H9 (cell line): ENCODE measurements at regions not wholly inside any gene's neighbourhood (a gene's known extent, or its start where the extent isn't known, plus 50 kb on each side); places are given as distances from the start of the nearest gene placed in this dataset.

ENCODE experiments used
- DNase-seq: peaks from one replicate; pipeline ENCODE4 v3.0.0-alpha.2; 2017
- H2AFZ ChIP-seq: one replicate; pipeline ENCODE4 v1.6.1; 2013; ENCODE audit warnings: mild to moderate bottlenecking, low read length, control low read depth, moderate library complexity
- H2AK5ac ChIP-seq: 2 replicates; pipeline ENCODE4 v1.6.1; 2013; ENCODE audit warnings: low read length, control low read depth, mixed read lengths; ENCODE audit not compliant: insufficient read length
- H2BK120ac ChIP-seq: one replicate; pipeline ENCODE4 v1.6.1; 2013; ENCODE audit warnings: low read depth, mild to moderate bottlenecking, low read length, control low read depth, inconsistent platforms; ENCODE audit not compliant: poor library complexity, severe bottlenecking
- H2BK12ac ChIP-seq: 2 replicates; pipeline ENCODE4 v1.6.1; 2013; ENCODE audit warnings: low read length, control low read depth, mixed read lengths, low read depth; ENCODE audit not compliant: insufficient read length
- H2BK15ac ChIP-seq: 2 replicates; pipeline ENCODE4 v1.6.1; 2013; ENCODE audit warnings: low read depth, low read length, control low read depth
- H2BK20ac ChIP-seq: one replicate; pipeline ENCODE4 v1.6.1; 2013; ENCODE audit warnings: low read depth, mild to moderate bottlenecking, low read length, control low read depth, inconsistent platforms; ENCODE audit not compliant: poor library complexity, severe bottlenecking
- H2BK5ac ChIP-seq: 2 replicates; pipeline ENCODE4 v1.6.1; 2013; ENCODE audit warnings: low read length, control low read depth, mixed read lengths; ENCODE audit not compliant: insufficient read length
- H3K14ac ChIP-seq: 2 replicates; pipeline ENCODE4 v1.6.1; 2013; ENCODE audit warnings: low read length, control low read depth; ENCODE audit not compliant: insufficient read depth
- H3K18ac ChIP-seq: 2 replicates; pipeline ENCODE4 v1.6.1; 2013; ENCODE audit warnings: low read depth, mild to moderate bottlenecking, mixed read lengths, low read length, control low read depth; ENCODE audit not compliant: insufficient read length
- H3K23ac ChIP-seq: 2 replicates; pipeline ENCODE4 v1.6.1; 2013; ENCODE audit warnings: low read length, control low read depth, mixed read lengths, low read depth; ENCODE audit not compliant: insufficient read length
- H3K23me2 ChIP-seq: 2 replicates; pipeline ENCODE4 v1.6.1; 2013; ENCODE audit warnings: low read depth, mild to moderate bottlenecking, mixed read lengths, low read length, control low read depth; ENCODE audit not compliant: insufficient read length, poor library complexity, severe bottlenecking
- H3K27ac ChIP-seq: 2 replicates; pipeline ENCODE4 v1.5.1; 2013; ENCODE audit warnings: low read length, control low read depth, mixed read lengths, low read depth; ENCODE audit not compliant: insufficient read length
- H3K27me3 ChIP-seq: 2 replicates; pipeline ENCODE4 v1.6.1; 2013; ENCODE audit warnings: low read length, control low read depth, inconsistent platforms; ENCODE audit not compliant: insufficient read depth
- H3K4ac ChIP-seq: 2 replicates; pipeline ENCODE4 v1.6.1; 2013; ENCODE audit warnings: low read depth, mild to moderate bottlenecking, control low read depth, inconsistent platforms, low read length, moderate library complexity
- H3K4me1 ChIP-seq: 2 replicates; pipeline ENCODE4 v1.6.1; 2013; ENCODE audit warnings: low read length, control low read depth, inconsistent platforms; ENCODE audit not compliant: insufficient read depth
- H3K4me2 ChIP-seq: 2 replicates; pipeline ENCODE4 v1.6.1; 2013; ENCODE audit warnings: low read length, control low read depth, mixed read lengths; ENCODE audit not compliant: insufficient read length, insufficient read depth
- H3K56ac ChIP-seq: 2 replicates; pipeline ENCODE4 v1.6.1; 2013; ENCODE audit warnings: low read depth, mild to moderate bottlenecking, mixed read lengths, low read length, control low read depth; ENCODE audit not compliant: insufficient read length
- H3K79me1 ChIP-seq: 2 replicates; pipeline ENCODE4 v1.6.1; 2013; ENCODE audit warnings: low read depth, mild to moderate bottlenecking, moderate library complexity, low read length, control low read depth, inconsistent platforms; ENCODE audit not compliant: insufficient read depth, poor library complexity, severe bottlenecking
- H3K79me2 ChIP-seq: 2 replicates; pipeline ENCODE4 v1.6.1; 2013; ENCODE audit warnings: low read length, control low read depth, inconsistent platforms; ENCODE audit not compliant: insufficient read depth
- H3K9ac ChIP-seq: 2 replicates; pipeline ENCODE4 v1.6.1; 2013; ENCODE audit warnings: low read length, control low read depth, mixed read lengths; ENCODE audit not compliant: insufficient read length; ENCODE audit errors: extremely low read depth
- H3K9me3 ChIP-seq: one replicate; pipeline ENCODE4 v1.6.1; 2013; ENCODE audit warnings: low read depth, low read length, inconsistent platforms; ENCODE audit not compliant: control insufficient read depth
- H3T11ph ChIP-seq: one replicate; pipeline ENCODE4 v1.6.1; 2013; ENCODE audit warnings: mild to moderate bottlenecking, low read length, control low read depth, inconsistent platforms
- H4K20me1 ChIP-seq: one replicate; pipeline ENCODE4 v1.6.1; 2013; ENCODE audit not compliant: control insufficient read depth, insufficient read length, insufficient read depth
- H4K5ac ChIP-seq: 2 replicates; pipeline ENCODE4 v1.6.1; 2013; ENCODE audit warnings: low read depth, mild to moderate bottlenecking, mixed read lengths, low read length, control low read depth; ENCODE audit not compliant: insufficient read length
- H4K8ac ChIP-seq: replicated peaks from 2 replicates; pipeline ENCODE4 v1.6.1; 2013; ENCODE audit warnings: low read length, control low read depth, mixed read lengths, low read depth; ENCODE audit not compliant: insufficient read length
- H4K91ac ChIP-seq: 2 replicates; pipeline ENCODE4 v1.6.1; 2013; ENCODE audit warnings: low read depth, mild to moderate bottlenecking, moderate library complexity, mixed read lengths, low read length, control low read depth; ENCODE audit not compliant: insufficient read length
- H3K27ac Mint-ChIP-seq, 3 experiments: 2 replicates in 2 of 3; 3 replicates in 1 of 3; pipeline ENCODE4 v1.8.0; 2020 to 2021; ENCODE audit warnings: mixed read lengths in 3 of 3, mild to moderate bottlenecking in 1 of 3, moderate library complexity in 1 of 3
- H3K27me3 Mint-ChIP-seq: 2 replicates; pipeline ENCODE4 v1.8.0; 2021; ENCODE audit warnings: low read depth, mild to moderate bottlenecking, moderate library complexity, mixed read lengths
- H3K36me3 Mint-ChIP-seq, 3 experiments: 2 replicates in 2 of 3; 3 replicates in 1 of 3; pipeline ENCODE4 v1.8.0; 2020 to 2021; ENCODE audit warnings: low read depth in 3 of 3, mixed read lengths in 3 of 3; ENCODE audit not compliant: insufficient read depth in 1 of 3
- H3K4me1 Mint-ChIP-seq, 2 experiments: 2 replicates each; pipeline ENCODE4 v1.8.0; 2020; ENCODE audit warnings: mixed read lengths in 2 of 2
- H3K4me3 Mint-ChIP-seq, 2 experiments: 2 replicates in 1 of 2; 3 replicates in 1 of 2; pipeline ENCODE4 v1.8.0; 2020 to 2021; ENCODE audit warnings: mild to moderate bottlenecking in 2 of 2, mixed read lengths in 2 of 2, moderate library complexity in 1 of 2
- H3K9me3 Mint-ChIP-seq, 2 experiments: 2 replicates in 1 of 2; 3 replicates in 1 of 2; pipeline ENCODE4 v1.8.0; 2020; ENCODE audit warnings: mild to moderate bottlenecking in 2 of 2, mixed read lengths in 2 of 2, moderate library complexity in 1 of 2
- CTCF ChIP-seq: fragments of 200-600 bp; sonication (generic); conservative IDR thresholded peaks from 3 replicates; pipeline ENCODE4 v1.8.0; 2021; ENCODE audit warnings: antibody characterized with exemption, mild to moderate bottlenecking
- WGBS: extraction: QIAGEN DNeasy Blood & Tissue Kit; methylation state at CpG from one replicate; pipeline ENCODE4 v1.1.7; 2013; ENCODE audit warnings: missing lambda C conversion rate, low lambda C conversion rate, mixed read lengths; ENCODE audit not compliant: insufficient read length; ENCODE audit errors: extremely low coverage; 5-methylcytosine and 5-hydroxymethylcytosine counted together

GRCh38 chr4:111187108-111187507, 564.2 kb upstream of the PITX2 start:
- Histone ChIP-seq H3K9ac (no peak overlapping the region), H3T11ph (no peak overlapping the region), H3K79me2 (no peaks in the 10 kb centered on the region), H3K4ac (no peak overlapping the region), H4K8ac (no peak overlapping the region), H3K4me1 (no peaks in the 10 kb centered on the region), H3K27ac (no peak overlapping the region), H3K23ac (no peak overlapping the region), H2BK120ac (no peak overlapping the region), H3K23me2 (no peaks in the 10 kb centered on the region), H4K91ac (no peak overlapping the region), H2AFZ (no peak overlapping the region), H4K5ac (no peak overlapping the region), H3K56ac (no peak overlapping the region), H2BK15ac (no peak overlapping the region), H3K18ac (no peak overlapping the region), H2BK20ac (no peak overlapping the region), H2BK12ac (no peak overlapping the region), H2AK5ac (no peak overlapping the region), H3K27me3 (no peaks in the 10 kb centered on the region), H3K79me1 (no peaks in the 10 kb centered on the region), H3K4me2 (no peak overlapping the region), H3K14ac (no peak overlapping the region), H4K20me1 (no peaks in the 10 kb centered on the region), H2BK5ac (no peak overlapping the region), H3K9me3 (peaks cover 11% of the 10 kb centered on the region)
- DNase-seq, result no peak
- H3K27me3 Mint-ChIP-seq, result no peaks in the 10 kb centered on the region
- WGBS, result no CpG with 5 or more reads among the region's 2 CpGs
- TF ChIP-seq CTCF, result no peak
- H3K36me3 Mint-ChIP-seq, result peaks cover 1 to 13% (median 12%) of the 10 kb centered on the region in 3 experiments; a peak in 6 of 7 replicates
- H3K27ac Mint-ChIP-seq, result no peak overlapping the region
- H3K4me3 Mint-ChIP-seq, result no peak overlapping the region
- no peaks in the 10 kb centered on the region for H3K4me1 Mint-ChIP-seq
- H3K9me3 Mint-ChIP-seq, result peaks cover 16 to 21% of the 10 kb centered on the region in 2 experiments
